IMR-90 (cell line): ENCODE measurements at regions not wholly inside any gene's neighbourhood (a gene's known extent, or its start where the extent isn't known, plus 50 kb on each side); places are given as distances from the start of the nearest gene placed in this dataset.
"Not testable (repeated sequence)": the region's sequence is repeated elsewhere in the genome, so short reads cannot be mapped to it uniquely, and the experiment has no call there.

Experiments used
- ATAC-seq: fragments of 200-7000 bp; cut with Tn5 transposase; 2 replicates; pipeline ENCODE4 v1.9.1; 2020; ENCODE audit warnings: low read depth, mild to moderate bottlenecking, moderate library complexity
- BruUV-seq: library from RNA; stranded (reverse); fragments of 400-500 nt; replicated peaks from 2 replicates; lab custom pipeline; 2021; lab: Mats Ljungman, UMichigan
- CTCF ChIA-PET: fragments of 300-600 bp; formaldehyde crosslinking; extraction: SDS; loops from one replicate; lab custom pipeline; 2021; ENCODE audit warnings: antibody characterized with exemption; lab: Yijun Ruan, JAX
- POLR2A ChIA-PET: fragments of 300-600 bp; sonication (Branson Sonifier 250); formaldehyde crosslinking; loops from one replicate; lab custom pipeline; 2022; ENCODE audit warnings: antibody characterized with exemption; ENCODE audit not compliant: unreplicated experiment; lab: Charles Lee
- DNase-seq: peaks from one replicate; pipeline ENCODE4 v3.0.0; 2013
- H2AFZ ChIP-seq: replicated peaks from 2 replicates; pipeline ENCODE3; 2013; ENCODE audit warnings: low read length, mild to moderate bottlenecking; ENCODE audit not compliant: poor library complexity
- H2AK5ac ChIP-seq: 2 replicates; pipeline ENCODE4 v1.6.1; 2013; ENCODE audit warnings: low read depth, low read length, inconsistent platforms
- H2AK9ac ChIP-seq: replicated peaks from 2 replicates; pipeline ENCODE3; 2013; ENCODE audit warnings: mild to moderate bottlenecking, low read depth, low read length, moderate library complexity; ENCODE audit not compliant: poor library complexity
- H2BK120ac ChIP-seq: 2 replicates; pipeline ENCODE4 v1.6.1; 2013; ENCODE audit warnings: low read depth, low read length, inconsistent platforms
- H2BK15ac ChIP-seq: 3 replicates; pipeline ENCODE4 v1.6.1; 2013; ENCODE audit warnings: low read depth, low read length, inconsistent platforms
- H2BK20ac ChIP-seq: 2 replicates; pipeline ENCODE4 v1.6.1; 2013; ENCODE audit warnings: low read depth, mild to moderate bottlenecking, inconsistent platforms, low read length, moderate library complexity
- H2BK5ac ChIP-seq: 2 replicates; pipeline ENCODE4 v1.6.1; 2013; ENCODE audit warnings: mild to moderate bottlenecking, low read depth, low read length, inconsistent platforms; ENCODE audit not compliant: poor library complexity, severe bottlenecking
- H3K14ac ChIP-seq: replicated peaks from 2 replicates; pipeline ENCODE4 v1.6.1; 2013; ENCODE audit warnings: low read depth, low read length, inconsistent platforms
- H3K18ac ChIP-seq: 2 replicates; pipeline ENCODE4 v1.6.1; 2013; ENCODE audit warnings: low read depth, low read length, control low read depth
- H3K23ac ChIP-seq: 2 replicates; pipeline ENCODE4 v1.6.1; 2013; ENCODE audit warnings: low read depth, low read length, inconsistent platforms
- H3K27ac ChIP-seq: 2 replicates; pipeline ENCODE4 v1.5.1; 2013; ENCODE audit warnings: mild to moderate bottlenecking, control low read depth, low read length; ENCODE audit not compliant: insufficient read depth
- H3K27me3 ChIP-seq: 2 replicates; pipeline ENCODE4 v1.6.1; 2013; ENCODE audit warnings: low read length; ENCODE audit not compliant: control insufficient read depth, insufficient read depth
- H3K36me3 ChIP-seq: 2 replicates; pipeline ENCODE4 v1.6.1; 2013; ENCODE audit warnings: low read length, mixed read lengths; ENCODE audit not compliant: control insufficient read depth, insufficient read depth
- H3K4ac ChIP-seq: 2 replicates; pipeline ENCODE4 v1.6.1; 2013; ENCODE audit warnings: low read depth, low read length, inconsistent platforms
- H3K4me1 ChIP-seq: 2 replicates; pipeline ENCODE4 v1.6.1; 2013; ENCODE audit warnings: low read length, mixed read lengths; ENCODE audit not compliant: control insufficient read depth, insufficient read depth
- H3K4me2 ChIP-seq: 2 replicates; pipeline ENCODE4 v1.6.1; 2013; ENCODE audit warnings: low read depth, mild to moderate bottlenecking, control low read depth, low read length, moderate library complexity
- H3K4me3 ChIP-seq: 2 replicates; pipeline ENCODE4 v1.5.1; 2013; ENCODE audit warnings: low read depth, mild to moderate bottlenecking, control low read depth, low read length, moderate library complexity; ENCODE audit not compliant: insufficient read depth
- H3K56ac ChIP-seq: 2 replicates; pipeline ENCODE4 v1.6.1; 2013; ENCODE audit warnings: low read length, inconsistent platforms; ENCODE audit not compliant: insufficient read depth; ENCODE audit errors: extremely low read depth
- H3K79me1 ChIP-seq, 2 experiments: 2 replicates each; pipeline ENCODE4 v1.6.1; 2013; ENCODE audit warnings: low read length in 2 of 2, inconsistent platforms in 1 of 2, low read depth in 1 of 2
- H3K9ac ChIP-seq: 2 replicates; pipeline ENCODE4 v1.6.1; 2013; ENCODE audit warnings: low read depth, low read length, control low read depth
- H3K9me1 ChIP-seq: 2 replicates; pipeline ENCODE4 v1.6.1; 2013; ENCODE audit warnings: low read length, inconsistent platforms; ENCODE audit not compliant: insufficient read depth
- H3K9me3 ChIP-seq: 2 replicates; pipeline ENCODE4 v1.6.1; 2013; ENCODE audit warnings: low read length; ENCODE audit not compliant: control insufficient read depth, insufficient read depth
- H4K20me1 ChIP-seq: 2 replicates; pipeline ENCODE4 v1.6.1; 2013; ENCODE audit warnings: low read length, inconsistent platforms; ENCODE audit not compliant: insufficient read depth
- H4K5ac ChIP-seq: 2 replicates; pipeline ENCODE4 v1.6.1; 2013; ENCODE audit warnings: mild to moderate bottlenecking, low read depth, low read length, control low read depth
- H4K8ac ChIP-seq, 2 experiments: 2 replicates each; pipeline ENCODE4 v1.6.1; 2013; ENCODE audit warnings: low read depth in 2 of 2, low read length in 2 of 2, control low read depth in 1 of 2, inconsistent platforms in 1 of 2
- H4K91ac ChIP-seq: 2 replicates; pipeline ENCODE4 v1.6.1; 2013; ENCODE audit warnings: low read depth, low read length, inconsistent platforms; ENCODE audit not compliant: insufficient read depth
- WGBS, 2 experiments: methylation state at CpG; one replicate each; pipeline versions ENCODE4 v1.1.5 to v1.1.7; 2013; ENCODE audit warnings: missing lambda C conversion rate in 2 of 2; ENCODE audit not compliant: insufficient read length in 1 of 2; ENCODE audit errors: extremely low coverage in 2 of 2; 5-methylcytosine and 5-hydroxymethylcytosine counted together
- dilution Hi-C: fragments of 300-500 bp; cut with HindIII; formaldehyde crosslinking; loops from one replicate; pipeline ENCODE4 v1.14.3; 2018; ENCODE audit warnings: low sequenced_read_pairs; ENCODE audit not compliant: unreplicated experiment
- in situ Hi-C: fragments of 300-500 bp; cut with MboI; formaldehyde crosslinking; loops from 3 replicates; pipeline ENCODE4 v1.14.3; 2019; ENCODE audit warnings: low sequenced_read_pairs, inconsistent platforms, mixed read lengths
- intact Hi-C: fragments of 100-400 bp; cut with micrococcal nuclease; formaldehyde crosslinking; loops from 2 replicates; pipeline ENCODE4 v1.10.0; 2022

- WGBS, 2 experiments, result 65% methylated on average over 22 of the region's 31 CpGs; no CpG with 5 or more reads in 1 of the 2 experiments
- H3K18ac ChIP-seq, BruUV-seq: not testable (repeated sequence)
These were observed 224.9 kb downstream of the SHCBP1 start for GRCh38 chr16:46396131-46396882.

GRCh38 chr16:46395391-46395921, 225.7 kb downstream of the SHCBP1 start:
- H2BK5ac ChIP-seq, H2BK15ac ChIP-seq, H3K4me2 ChIP-seq, H2BK120ac ChIP-seq, H4K8ac ChIP-seq, H3K4me1 ChIP-seq, H3K27ac ChIP-seq, H3K56ac ChIP-seq, ATAC-seq, H3K9me3 ChIP-seq, H3K14ac ChIP-seq, H2AFZ ChIP-seq, H4K5ac ChIP-seq, H3K27me3 ChIP-seq, H3K4me3 ChIP-seq, H2AK5ac ChIP-seq, H3K23ac ChIP-seq, intact Hi-C loops, H4K20me1 ChIP-seq, H4K91ac ChIP-seq, H3K4ac ChIP-seq, H3K9me1 ChIP-seq, BruUV-seq, H3K18ac ChIP-seq, H3K9ac ChIP-seq, H3K79me1 ChIP-seq, CTCF ChIA-PET, POLR2A ChIA-PET, H2BK20ac ChIP-seq, in situ Hi-C loops, dilution Hi-C loops, H3K36me3 ChIP-seq, H2AK9ac ChIP-seq: not testable (repeated sequence)
- DNase-seq, result peak; percentile 43
- 68% methylated on average over 23 of the region's 23 CpGs; no CpG with 5 or more reads in 1 of the 2 experiments for WGBS, 2 experiments

More at GRCh38 chr16:46396131-46396882, 224.9 kb downstream of the SHCBP1 start:
- intact Hi-C loops, H2BK5ac ChIP-seq, H3K4ac ChIP-seq, POLR2A ChIA-PET, H3K27me3 ChIP-seq, H2AFZ ChIP-seq, dilution Hi-C loops, H3K14ac ChIP-seq, in situ Hi-C loops, H3K9ac ChIP-seq, H3K9me1 ChIP-seq, H3K9me3 ChIP-seq, H2BK20ac ChIP-seq, H2AK9ac ChIP-seq, H3K56ac ChIP-seq, H3K4me2 ChIP-seq, H3K4me3 ChIP-seq, H4K5ac ChIP-seq, H4K91ac ChIP-seq, H2BK120ac ChIP-seq, H2AK5ac ChIP-seq, H4K8ac ChIP-seq, H3K79me1 ChIP-seq, H3K36me3 ChIP-seq, H3K4me1 ChIP-seq, H4K20me1 ChIP-seq, H3K27ac ChIP-seq, H3K23ac ChIP-seq, ATAC-seq, H2BK15ac ChIP-seq, CTCF ChIA-PET: not testable (repeated sequence)
- DNase-seq, result peak; percentile 36
